Stimulated activated CD4-positive, alpha-beta T cell treated with anti-CD3 and anti-CD28 coated beads, Interleukin-1b, Interleukin-23, amount 100 ng/mL, for 24 hours (primary cell): ENCODE measurements at regions not wholly inside any gene's neighbourhood (a gene's known extent, or its start where the extent isn't known, plus 50 kb on each side); places are given as distances from the start of the nearest gene placed in this dataset.
"Not testable (repeated sequence)": the region's sequence is repeated elsewhere in the genome, so short reads cannot be mapped to it uniquely, and the experiment has no call there.

Source experiments
- DNase-seq, 4 experiments: peaks; one replicate each; pipeline ENCODE4 v3.0.0-alpha.2; 2020; ENCODE audit warnings: low read depth in 4 of 4, low spot score in 1 of 4

- DNase-seq, result no peak
These were observed 99.2 kb upstream of the UXS1 start for GRCh38 chr2:106293271-106293783.

GRCh38 chr2:106292627-106293026 lies 98.5 kb upstream of the UXS1 start:
- no peak for DNase-seq

- DNase-seq, result no peak
These were observed 94.8 kb upstream of the UXS1 start for GRCh38 chr2:106288873-106289272.

- no peak for DNase-seq
These were observed 91.2 kb upstream of the UXS1 start for GRCh38 chr2:106285237-106285829.

- no peak for DNase-seq
These were observed 90.6 kb upstream of the UXS1 start for GRCh38 chr2:106284691-106285202.

- no peak for DNase-seq
These were observed 90.2 kb upstream of the UXS1 start for GRCh38 chr2:106284255-106284654.

GRCh38 chr2:106283228-106284152 lies 89.4 kb upstream of the UXS1 start:
- DNase-seq, result not testable (repeated sequence)

GRCh38 chr2:106282462-106283170 lies 88.5 kb upstream of the UXS1 start:
- DNase-seq, result no peak

GRCh38 chr2:106281907-106282430 lies 87.9 kb upstream of the UXS1 start:
- not testable (repeated sequence) for DNase-seq

GRCh38 chr2:106280722-106281446 lies 86.8 kb upstream of the UXS1 start:
- no peak for DNase-seq

GRCh38 chr2:106280224-106280623 lies 86.1 kb upstream of the UXS1 start:
- no peak for DNase-seq

- DNase-seq, result no peak
These were observed 84.2 kb upstream of the UXS1 start for GRCh38 chr2:106278112-106278876.

GRCh38 chr2:106277426-106277825 lies 83.3 kb upstream of the UXS1 start:
- DNase-seq, result no peak

GRCh38 chr2:106275971-106276370 lies 81.9 kb upstream of the UXS1 start:
- DNase-seq, result no peak

GRCh38 chr2:106274668-106275067 lies 80.6 kb upstream of the UXS1 start:
- no peak for DNase-seq

- DNase-seq, result no peak
These were observed 78.2 kb upstream of the UXS1 start for GRCh38 chr2:106272216-106272807.

- no peak for DNase-seq
These were observed 76.4 kb upstream of the UXS1 start for GRCh38 chr2:106270471-106270891.

GRCh38 chr2:106269591-106270291 lies 75.6 kb upstream of the UXS1 start:
- peak in 1 of 4 experiments; percentile 39 for DNase-seq

- no peak for DNase-seq
These were observed 73.9 kb upstream of the UXS1 start for GRCh38 chr2:106267997-106268396.
